Left hindlimb (tissue), 1 donor: ENCODE measurements at regions not wholly inside any gene's neighbourhood (a gene's known extent, or its start where the extent isn't known, plus 50 kb on each side); places are given as distances from the start of the nearest gene placed in this dataset.

Experiments used
- DNase-seq: peaks from one replicate; pipeline ENCODE4 v3.0.0-alpha.2; 2018

DNA sequence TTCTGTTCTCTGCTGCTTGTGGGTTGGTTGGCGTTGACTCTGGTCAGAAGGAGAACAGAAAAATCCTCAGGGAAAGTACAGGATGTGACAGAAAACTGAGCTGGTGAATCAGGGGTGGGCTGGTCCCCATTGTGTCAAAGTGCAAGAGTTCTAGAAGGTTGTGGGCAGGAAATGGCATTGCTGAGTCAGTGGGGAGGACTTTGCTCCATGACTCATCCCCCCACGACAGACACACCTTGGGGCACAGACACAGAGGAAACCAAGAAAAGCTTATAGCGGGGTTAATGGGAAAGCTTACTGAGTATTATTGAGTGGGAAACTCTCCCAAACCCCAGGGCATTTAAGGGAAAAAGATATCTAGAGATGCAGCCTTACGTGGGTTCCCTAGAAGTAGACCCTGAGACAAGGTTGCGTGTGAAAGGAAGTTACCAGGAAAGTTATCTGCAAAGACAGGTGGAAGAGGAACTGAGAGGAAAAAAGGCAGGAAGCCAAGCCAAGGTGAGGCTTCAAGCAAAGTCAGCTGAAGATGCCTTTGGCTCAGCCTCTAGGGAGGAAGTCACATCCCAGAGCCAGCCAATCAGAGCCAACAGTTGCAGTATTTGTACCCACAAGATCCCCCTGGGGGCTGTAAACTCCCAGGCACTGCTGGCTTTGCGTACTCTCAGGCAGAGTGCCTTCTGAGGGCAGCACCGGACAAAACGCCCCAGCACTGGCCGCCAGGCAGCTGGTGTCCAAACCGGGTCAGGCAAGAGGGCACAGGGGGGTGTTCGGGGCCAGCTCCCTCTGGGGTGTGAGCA lies 86.4 kb downstream of the FOXL1 start:
- peak; percentile 52 for DNase-seq

DNA sequence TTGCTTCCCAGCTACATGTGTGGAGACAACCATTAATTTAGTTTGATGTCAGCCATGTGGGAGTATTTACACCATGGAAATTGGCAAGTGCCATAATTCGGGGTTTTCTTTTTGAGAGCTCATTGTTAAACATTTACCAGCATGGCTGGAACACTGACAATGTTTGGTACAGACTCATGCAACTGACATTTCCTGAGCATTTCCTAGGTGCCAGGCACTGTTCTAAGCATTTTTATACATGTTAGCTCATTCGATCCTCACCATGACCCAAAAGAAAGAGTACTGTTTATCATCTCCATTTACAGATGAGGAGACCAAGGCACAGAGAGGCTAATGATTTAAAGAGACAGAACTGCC lies 86.9 kb downstream of the FOXL1 start:
- DNase-seq, result no peak

DNA sequence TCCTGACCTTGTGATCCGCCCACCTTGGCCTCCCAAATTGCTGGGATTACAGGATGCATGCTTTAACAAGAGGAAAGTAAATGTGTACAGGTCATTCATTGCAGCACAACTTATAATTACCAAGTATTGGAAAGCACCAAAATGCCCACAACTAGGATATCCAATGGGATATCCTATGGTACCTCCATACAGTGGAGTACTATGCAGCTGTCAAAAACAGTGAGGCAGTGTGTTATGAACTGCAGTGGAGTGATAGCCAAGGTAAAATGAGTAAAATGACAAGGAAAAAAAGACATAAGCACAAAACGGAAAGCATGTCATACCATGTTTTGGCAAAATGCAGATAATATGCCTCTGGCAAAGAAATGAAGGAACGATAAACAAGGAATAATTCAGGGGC lies 87.6 kb downstream of the FOXL1 start:
- DNase-seq, result no peak

DNA sequence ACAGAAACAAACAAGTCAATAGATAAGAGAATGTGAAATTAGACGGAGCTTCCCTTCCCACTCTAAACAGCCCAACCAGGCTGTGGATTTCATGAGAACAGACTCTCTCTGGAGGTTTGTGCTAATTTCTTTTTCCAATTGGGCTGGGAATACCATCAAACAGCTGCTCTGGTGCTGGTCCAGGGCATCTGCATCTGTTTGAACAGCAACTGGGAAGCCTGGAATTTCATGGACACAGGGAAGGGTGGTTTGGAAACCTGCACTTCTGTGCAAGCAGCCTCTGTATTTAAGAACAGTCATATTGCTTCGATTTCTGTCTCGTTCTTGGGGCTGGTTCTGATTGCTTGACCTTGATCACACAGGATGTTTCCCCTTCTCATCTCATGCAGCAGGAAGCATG lies 88.7 kb downstream of the FOXL1 start:
- DNase-seq, result no peak

DNA sequence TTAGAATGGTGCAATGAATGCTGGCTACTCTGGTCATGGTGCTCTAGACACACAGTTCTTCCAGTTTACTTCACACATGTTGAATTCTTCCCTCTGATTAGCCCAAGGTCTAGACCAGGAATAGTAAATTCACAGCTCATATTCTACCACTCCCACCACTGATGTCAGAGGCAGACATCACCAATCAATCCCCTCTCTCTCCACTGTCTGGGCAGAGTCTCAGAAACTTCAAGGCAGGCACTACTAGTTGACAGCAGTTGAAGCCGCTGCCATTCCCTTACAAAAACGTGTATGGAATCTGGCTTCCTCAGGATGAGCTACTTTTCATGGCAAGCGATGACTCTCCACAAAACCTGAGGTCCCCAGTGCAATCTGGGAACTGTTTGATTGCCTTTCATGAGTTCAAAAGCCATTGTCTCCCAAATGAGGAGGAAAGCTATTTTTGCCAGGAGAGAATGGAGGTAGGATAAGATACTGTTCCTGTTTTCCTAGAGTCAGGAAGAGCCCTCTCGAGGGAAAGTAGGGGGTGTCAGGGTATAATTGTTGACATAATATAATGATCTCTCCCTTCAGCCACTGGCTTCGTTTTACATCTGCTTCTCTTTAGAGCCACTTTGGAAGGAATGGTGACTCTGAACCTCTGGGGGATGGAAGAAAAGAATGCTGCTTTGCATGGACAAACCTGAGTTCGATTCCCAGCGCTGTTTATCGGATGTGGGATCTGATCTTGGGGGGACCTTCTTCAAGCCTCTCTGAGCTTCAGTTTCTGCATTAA lies 90.0 kb downstream of the FOXL1 start:
- no peak for DNase-seq

DNA sequence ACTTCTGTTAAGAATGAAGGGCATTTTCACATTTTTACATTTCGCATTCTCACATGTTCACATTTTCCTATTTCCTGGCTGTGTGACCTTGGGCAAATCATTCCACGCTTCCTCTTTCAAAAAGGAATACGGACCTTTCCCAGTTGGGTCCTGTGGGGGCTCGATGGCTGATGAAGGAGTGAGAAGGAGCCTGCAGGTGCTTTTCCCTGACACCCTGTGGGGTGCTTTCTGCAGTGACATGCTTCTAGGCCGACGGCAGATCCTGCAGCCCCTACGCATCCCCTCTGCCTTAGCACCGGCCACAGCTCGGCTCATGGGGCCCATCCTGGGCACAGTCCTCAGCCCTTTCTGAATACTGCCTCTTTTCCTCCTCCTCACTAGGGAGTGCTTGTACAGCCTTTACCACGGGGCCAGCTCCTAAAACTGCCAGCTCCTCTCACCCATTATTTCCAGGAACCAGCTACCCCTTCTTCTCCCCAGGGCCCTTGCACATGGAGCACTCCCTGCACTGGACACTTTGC lies 91.0 kb downstream of the FOXL1 start:
- DNase-seq, result no peak

DNA sequence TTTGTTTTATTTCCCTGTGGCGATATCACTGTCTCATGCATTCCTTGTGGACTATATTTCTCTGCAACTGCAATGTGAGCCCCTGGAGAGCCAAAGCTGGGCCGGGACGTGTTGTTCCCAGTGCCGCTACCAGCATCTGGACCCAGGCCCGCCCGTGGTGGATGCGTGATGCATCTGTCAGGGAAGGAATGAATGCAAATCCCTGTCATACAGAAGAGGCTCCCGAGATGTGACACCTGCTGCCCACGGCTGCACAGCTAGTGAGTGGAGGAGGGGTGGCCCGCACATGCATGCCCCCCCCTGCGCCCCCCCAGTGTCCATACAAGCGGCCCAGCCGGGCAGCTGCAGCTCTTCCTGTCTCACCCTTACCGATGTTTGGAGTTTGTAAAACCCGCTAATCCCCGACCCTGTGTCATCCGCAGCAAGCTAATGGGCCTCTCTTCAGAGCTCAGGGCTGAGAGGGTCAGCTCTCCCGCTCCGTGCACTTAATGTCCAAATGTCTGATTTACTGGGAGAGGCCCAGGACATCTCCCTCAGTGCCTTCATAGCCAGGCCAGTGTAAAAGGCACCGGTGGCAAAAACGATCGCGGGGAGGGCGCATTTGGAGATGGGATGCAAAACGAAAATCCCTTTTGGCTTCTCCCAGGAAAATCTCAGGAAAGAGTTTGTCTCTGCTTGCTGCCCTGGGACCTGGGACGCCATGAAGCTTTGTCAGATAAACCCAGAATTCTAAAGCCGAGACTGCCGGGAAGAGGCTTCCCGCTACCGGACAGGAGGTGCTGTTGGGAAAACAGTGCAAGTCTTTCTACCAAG lies 91.8 kb downstream of the FOXL1 start:
- DNase-seq, result no peak

DNA sequence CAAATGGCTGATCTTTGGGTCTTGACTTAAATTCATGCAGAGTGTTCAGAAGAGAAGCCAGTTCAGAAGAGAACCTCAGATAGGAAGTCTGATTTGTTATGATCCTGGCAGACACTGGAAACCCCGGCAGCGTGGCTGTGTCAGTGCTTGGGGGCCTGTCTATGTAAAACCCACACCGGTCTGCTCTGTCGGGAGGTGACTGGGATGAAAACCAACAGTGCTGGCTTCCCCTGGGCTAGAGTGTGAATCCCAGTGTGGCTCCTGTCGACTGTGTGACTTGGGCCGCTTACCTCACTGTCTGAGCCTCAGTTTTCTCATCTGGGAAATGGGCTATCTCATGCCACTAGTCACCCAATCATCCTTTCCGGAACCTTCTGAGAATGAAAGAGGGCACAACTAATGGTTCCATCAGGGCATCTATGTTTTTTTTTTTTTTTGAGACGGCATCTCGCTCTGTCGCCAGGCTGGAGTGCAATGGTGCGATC lies 92.4 kb downstream of the FOXL1 start:
- no peak for DNase-seq

DNA sequence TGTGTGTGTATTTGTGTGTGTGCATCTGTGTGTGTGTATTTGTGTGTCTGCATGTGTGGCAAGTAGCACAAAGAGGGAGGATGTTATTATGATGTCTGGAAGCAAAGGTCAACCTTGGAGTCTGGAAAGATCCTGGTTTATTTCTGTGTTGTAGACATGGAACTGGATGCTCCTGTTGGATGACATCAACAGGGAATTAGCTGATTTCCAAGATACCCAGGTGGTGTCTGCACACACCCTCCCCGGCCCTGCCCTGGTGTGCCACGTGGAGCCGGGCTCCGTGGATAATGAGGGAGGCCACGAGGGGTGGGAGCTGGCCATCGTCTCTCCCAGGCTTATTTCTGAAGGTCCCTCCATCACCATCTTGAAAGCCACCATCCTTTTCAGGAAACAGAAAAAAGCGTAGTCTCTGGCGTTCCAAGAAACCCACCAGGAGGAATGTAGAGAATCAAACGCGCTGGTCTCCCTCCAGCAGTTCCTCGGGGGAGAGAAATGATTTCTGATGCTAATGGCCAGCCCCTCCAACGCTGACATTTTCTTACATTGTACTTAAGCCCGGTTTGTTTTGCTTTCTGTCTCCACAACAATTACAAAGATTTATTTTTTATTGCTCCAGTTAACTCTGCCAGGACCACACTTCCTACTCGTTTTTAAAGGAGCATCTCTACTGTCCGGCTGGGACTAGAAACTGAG lies 93.3 kb downstream of the FOXL1 start:
- peak; percentile 59 for DNase-seq

DNA sequence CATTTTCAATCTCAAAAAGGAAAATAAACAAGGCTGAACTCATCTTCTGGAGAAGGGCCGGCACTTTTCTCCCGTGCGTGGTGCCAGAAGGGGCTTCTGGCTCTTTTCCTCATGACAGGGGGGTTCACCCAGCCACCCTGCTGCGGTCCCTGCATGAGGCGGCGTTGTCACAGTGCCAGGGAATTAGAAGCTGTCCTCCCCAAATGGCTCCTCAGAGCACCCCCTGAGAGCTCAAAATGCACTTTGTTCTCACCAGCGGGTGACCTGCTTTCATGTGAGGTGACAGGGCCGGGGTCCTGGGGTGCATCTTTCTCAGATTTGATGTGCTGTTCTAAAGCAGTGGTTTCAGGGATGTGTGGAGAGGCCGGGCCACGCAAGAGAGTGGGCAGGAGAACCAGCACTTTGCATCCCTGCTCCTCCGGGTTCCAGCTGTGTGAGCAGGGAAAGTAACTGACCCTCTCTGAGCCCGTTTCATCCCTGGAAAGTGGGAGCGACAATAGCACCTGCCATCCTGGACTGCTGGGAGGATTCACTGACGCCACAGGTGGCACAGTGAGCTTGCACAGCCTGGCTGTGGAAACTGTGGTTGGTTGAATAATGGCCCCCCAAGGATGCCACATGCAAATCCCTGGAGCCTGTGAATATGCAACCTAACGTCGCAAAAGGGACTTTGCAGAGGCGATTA lies 94.0 kb downstream of the FOXL1 start:
- no peak for DNase-seq

DNA sequence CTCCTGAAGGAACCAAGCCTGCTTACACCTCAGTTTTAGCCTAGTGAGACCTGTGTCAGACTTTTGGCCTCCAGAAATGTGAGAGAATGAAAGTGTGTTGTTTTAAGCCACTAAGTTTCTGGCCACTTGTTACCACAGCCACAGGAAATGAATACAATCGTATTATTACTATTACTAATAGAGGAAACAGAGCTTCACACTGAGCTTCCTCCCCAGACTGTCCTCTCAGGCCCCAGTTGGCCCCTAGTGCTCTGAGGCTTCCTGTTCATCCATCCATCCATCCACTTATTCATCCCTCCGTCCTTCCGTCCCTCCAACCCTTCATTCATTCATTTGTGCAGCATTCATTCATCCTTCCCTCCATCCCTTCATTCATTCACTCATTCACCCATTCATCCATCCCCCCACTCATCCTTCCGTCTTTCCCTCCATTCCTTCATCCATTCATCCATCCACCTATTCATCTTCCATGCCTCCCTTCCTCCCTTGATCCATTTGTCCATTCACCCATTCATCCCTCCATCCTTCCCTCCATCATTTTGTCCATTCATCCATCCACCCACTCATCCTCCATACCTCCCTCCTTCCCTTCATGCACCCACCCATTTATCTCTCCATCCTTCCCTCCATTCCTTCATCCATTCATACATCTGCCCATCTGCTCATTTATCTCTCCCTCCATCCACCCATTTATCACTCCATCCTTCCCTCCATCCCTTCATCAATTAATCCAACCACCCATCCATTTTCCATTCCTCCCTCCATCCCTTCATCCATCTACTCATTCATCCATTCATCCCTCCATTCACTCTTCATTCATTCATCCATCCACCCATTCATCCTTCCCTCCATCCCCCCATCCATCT lies 95.0 kb downstream of the FOXL1 start:
- no peak for DNase-seq

DNA sequence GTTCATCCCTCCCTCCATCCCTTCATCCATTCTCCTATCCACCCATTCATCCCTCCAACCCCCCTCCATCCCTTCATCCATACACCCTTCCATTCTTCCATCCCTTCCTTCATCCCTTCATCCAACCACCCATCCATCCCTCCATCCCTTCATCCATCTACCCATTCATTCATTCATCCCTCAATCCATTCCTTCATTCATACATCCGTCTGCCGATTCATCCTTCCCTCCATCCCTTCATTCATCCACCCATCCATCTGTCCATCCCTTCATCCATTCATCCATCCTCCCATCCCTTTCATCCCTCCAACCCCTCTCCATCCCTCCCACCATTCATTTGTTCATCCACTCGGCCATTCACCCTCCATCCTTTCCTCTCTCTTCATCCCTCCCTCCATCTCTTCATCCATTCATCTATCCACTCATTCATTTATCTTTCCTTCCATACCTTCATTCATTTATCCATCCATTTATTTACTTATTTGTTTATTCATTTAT lies 95.7 kb downstream of the FOXL1 start:
- DNase-seq, result no peak

DNA sequence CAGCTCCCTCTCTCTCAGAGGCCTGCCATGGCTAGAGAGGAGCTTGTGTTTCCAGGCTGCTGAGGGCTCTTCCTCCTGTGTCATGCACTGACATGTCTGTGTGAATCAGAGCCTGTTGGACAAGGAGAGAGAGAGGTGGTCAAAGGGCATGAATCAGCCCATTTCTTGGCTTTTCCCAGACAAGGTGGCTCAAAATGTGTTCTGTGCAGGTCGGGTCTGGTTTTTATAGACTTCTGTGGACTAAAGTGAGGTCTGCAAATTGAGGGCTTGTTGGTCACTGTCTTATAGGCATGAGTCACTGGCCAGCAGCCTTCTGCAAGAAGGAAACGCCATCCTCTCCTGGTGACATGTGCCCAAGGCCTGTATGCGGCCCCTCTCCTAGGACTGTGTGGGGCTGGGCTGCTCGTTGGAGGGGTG lies 97.9 kb downstream of the FOXL1 start:
- DNase-seq, result no peak

DNA sequence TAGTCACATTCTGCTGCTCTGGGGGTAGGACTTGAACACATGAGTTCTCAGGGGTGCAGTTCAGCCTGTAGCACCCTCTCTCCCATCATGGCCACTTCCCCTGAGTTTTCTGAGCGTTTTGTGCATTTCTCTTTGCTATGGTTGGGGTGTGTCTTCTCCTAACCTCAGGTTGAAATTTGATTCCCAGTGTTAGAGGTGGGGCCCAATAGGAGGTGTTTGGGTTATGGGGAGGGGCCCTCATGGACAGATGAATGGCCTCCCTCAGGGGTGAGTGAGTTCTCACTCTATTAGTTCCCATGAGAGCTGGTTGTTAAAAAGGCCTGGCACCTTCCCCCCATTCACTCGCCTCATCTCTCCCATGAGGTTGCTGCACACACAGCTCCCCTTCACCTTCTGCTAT lies 101.1 kb downstream of the FOXL1 start:
- DNase-seq, result no peak

DNA sequence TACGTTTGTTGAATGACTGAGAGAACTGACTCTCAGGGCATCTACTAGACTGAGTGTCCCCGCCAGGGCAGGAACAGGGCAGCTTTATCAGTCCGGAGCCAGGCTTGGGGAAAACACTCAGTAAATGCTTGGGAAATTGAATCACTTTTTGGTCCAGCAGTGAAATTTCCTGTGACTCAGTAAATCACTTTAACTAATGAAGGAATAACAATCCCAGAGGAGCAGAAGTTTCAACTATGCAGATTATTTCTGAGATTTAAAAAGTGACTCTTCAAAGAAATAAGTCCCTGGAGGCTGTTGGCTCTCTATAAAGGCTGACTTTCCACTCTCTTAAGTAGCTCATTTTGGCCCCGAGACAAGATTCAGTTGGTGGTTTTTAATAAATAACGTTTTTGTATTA lies 101.8 kb downstream of the FOXL1 start:
- DNase-seq, result no peak

DNA sequence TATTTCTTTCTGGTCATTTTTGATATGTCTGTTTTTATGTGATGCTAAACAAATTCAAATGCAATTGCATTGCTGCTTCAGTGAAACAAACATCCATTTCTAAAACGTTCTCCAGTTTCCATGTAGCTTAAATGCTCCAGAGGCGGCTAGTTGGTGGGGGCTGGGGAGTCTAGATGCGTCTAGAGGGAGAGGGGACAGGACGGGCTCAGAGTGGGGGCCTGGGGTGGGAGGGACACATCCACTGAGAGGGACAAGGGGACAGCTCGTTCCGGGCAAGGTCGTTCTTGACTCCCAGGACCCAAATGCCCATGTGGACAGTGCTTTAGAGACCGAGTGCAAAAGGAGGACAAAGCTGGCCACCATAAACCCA lies 102.3 kb downstream of the FOXL1 start:
- no peak for DNase-seq

DNA sequence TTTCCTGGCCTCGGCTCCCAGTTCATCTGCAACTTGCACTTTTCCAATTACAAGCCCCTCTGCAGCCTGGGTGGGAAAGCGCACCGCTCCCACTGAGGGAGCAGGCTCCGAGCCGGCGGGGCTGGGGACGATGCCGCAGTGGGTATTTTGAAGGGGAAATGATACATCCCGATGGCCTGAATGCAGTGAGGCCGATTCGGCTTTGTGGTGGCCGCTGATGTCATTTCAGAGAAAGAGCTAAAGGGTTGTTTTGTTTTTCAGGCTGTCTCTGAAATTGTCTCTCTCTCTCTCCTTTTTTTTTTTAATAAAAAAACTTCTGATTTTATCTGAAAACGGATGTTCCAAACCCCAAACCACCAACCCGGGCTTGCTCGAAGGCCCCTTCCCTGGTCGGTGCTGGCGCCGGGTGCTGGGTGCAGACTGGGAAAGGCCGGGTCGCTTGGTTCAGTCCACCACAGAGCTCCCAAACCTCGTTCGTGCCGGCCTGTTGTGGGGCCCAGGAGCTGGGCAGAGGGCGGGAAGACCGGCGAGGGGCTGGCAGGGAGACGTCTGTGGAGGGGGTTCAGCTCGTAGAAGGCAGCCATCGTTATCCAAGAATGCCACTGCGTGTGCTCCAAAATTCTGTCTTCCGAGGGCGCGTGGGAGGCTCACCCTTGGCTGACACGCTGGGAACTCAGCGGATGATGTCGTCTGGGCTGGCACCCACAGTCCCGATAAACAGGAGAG lies 102.8 kb downstream of the FOXL1 start:
- peak; percentile 71 for DNase-seq

DNA sequence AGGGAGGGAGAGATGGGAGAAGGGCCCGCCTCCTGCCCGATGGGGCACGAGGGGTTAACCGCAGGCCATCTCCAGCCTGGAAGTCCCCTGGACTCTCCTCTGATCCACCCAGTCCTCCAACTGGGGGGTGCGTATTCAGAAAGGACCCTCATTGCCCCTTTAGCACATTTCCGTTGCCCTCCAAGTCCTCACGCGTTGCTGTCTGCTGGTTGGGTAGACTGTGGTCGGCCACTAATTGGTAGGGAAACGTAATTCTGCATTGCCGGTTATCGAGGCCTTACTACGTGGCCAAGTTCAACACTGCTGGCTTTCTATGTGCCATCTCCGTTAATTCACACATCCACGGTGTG lies 103.4 kb downstream of the FOXL1 start:
- peak; percentile 57 for DNase-seq

DNA sequence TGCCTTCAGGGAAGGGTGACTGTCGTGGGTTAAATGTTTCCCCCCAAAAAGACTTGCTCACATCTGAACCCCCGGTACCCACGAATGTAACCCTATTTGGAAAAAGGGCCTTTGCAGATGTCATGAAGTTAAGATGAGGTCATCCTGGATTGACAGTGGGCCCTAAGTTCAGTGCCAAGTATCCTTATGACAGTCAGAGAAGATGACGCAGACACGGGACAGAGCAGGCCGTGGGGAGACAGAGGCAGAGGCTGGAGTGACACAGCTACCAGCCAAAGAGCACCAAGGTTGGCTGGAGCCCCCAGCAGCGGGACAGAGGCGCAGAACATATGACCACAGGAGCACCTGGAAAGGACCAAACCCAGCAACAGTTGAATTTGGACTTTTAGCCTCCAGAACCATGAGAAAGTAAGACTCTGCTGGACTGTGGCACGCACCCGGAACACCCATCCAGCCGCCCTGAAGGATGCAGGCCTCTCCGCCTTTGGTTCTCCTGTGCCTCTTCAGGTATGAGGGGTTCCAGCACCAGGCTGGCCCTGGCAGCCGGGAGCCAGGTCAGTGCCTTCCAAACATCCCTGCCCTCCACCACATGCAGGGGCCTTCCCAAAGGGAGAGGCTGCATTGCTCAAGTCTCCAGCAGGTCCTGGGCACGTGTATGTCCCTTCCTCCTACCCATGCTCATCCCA lies 104.0 kb downstream of the FOXL1 start:
- no peak for DNase-seq
